ENCODE measurements at regions not wholly inside any gene's neighbourhood (a gene's known extent, or its start where the extent isn't known, plus 50 kb on each side); places are given as distances from the start of the nearest gene placed in this dataset.

DNA sequence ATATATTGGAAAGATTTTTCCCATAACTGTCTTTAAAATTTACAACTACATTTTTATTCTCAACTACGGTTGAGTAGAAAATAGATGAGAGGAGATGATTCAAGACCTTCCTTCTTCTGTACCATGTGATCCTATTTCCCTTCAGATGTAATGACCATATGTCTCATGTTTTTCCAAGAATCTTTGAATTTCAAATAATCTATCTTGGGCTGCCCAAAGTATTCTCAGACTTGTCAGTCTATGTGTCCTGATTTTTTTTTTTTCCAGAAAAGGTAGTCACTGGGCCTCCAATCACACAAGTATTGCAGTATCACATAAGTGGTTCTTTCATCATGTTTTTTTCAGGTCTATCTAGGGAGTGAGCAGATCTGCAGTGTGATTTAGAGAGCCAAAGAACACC lies 392.4 kb downstream of the RFC3 start:
- Histone ChIP-seq H4K20me1 (ENCODE audit: insufficient read depth, low read length, poor library complexity, severe bottlenecking) (no peaks in the 10 kb centered on the region), H3K9ac (ENCODE audit: low read depth, low read length, poor library complexity, severe bottlenecking) (no peak overlapping the region), H3F3A (ENCODE audit: low read depth) (no peaks in the 10 kb centered on the region), H3K4me3 (ENCODE audit: low read length, poor library complexity, severe bottlenecking) (no peak overlapping the region), H3K9me2 (replicated peaks; ENCODE audit: low read depth, low read length) (no peaks in the 10 kb centered on the region), H3K27me3 (ENCODE audit: insufficient read depth, low read length, poor library complexity, severe bottlenecking) (no peaks in the 10 kb centered on the region), H3K4me2 (ENCODE audit: low read depth, low read length, poor library complexity, severe bottlenecking) (no peak overlapping the region), H3K4me1 (ENCODE audit: insufficient read depth, low read length, poor library complexity, severe bottlenecking) (no peaks in the 10 kb centered on the region), H3K36me3 (ENCODE audit: insufficient read depth, low read length) (no peaks in the 10 kb centered on the region), H3K9me3 (ENCODE audit: insufficient read depth, low read depth, low read length) (no peaks in the 10 kb centered on the region), H3K79me2 (ENCODE audit: insufficient read depth, low read length) (no peaks in the 10 kb centered on the region), H2AFZ (ENCODE audit: low read length) (no peak overlapping the region)
- TF ChIP-seq EZH2phosphoT487 (IDR thresholded peaks at IDR 0.05; ENCODE audit: borderline replicate concordance), result no peak
- TF ChIP-seq, protein P1, sequence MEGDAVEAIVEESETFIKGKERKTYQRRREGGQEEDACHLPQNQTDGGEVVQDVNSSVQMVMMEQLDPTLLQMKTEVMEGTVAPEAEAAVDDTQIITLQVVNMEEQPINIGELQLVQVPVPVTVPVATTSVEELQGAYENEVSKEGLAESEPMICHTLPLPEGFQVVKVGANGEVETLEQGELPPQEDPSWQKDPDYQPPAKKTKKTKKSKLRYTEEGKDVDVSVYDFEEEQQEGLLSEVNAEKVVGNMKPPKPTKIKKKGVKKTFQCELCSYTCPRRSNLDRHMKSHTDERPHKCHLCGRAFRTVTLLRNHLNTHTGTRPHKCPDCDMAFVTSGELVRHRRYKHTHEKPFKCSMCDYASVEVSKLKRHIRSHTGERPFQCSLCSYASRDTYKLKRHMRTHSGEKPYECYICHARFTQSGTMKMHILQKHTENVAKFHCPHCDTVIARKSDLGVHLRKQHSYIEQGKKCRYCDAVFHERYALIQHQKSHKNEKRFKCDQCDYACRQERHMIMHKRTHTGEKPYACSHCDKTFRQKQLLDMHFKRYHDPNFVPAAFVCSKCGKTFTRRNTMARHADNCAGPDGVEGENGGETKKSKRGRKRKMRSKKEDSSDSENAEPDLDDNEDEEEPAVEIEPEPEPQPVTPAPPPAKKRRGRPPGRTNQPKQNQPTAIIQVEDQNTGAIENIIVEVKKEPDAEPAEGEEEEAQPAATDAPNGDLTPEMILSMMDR (conservative IDR thresholded peaks at IDR 0.05; ENCODE audit: low read length), result no peak

DNA sequence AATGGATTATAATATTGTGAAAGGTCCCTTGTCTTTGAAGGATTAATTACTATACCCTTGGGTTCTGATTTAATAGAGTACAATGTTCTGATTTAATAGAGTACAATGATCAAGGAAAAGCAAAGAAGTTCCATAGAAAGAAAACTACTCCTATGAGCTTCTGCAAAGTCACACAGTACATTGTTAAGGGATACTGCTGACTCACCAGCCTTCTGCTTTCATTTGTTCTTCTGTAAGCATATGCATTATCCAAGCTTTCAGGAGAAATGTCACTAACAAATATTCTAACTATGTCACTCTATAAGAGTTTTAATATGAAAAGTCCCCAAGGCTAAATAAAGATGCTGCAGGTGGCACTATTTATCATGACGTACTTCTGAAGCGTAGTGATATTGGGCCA lies 396.7 kb downstream of the RFC3 start:
- no peak overlapping the region for H3K9ac ChIP-seq (ENCODE audit: low read depth, low read length, poor library complexity, severe bottlenecking)
- no peaks in the 10 kb centered on the region for H4K20me1 ChIP-seq (ENCODE audit: insufficient read depth, low read length, poor library complexity, severe bottlenecking)
- H3K9me3 ChIP-seq (ENCODE audit: insufficient read depth, low read depth, low read length), result no peaks in the 10 kb centered on the region
- H3F3A ChIP-seq (ENCODE audit: low read depth), result no peaks in the 10 kb centered on the region
- no peak overlapping the region for H3K4me2 ChIP-seq (ENCODE audit: low read depth, low read length, poor library complexity, severe bottlenecking)
- no peaks in the 10 kb centered on the region for H3K4me1 ChIP-seq (ENCODE audit: insufficient read depth, low read length, poor library complexity, severe bottlenecking)
- no peaks in the 10 kb centered on the region for H3K36me3 ChIP-seq (ENCODE audit: insufficient read depth, low read length)
- H3K79me2 ChIP-seq (ENCODE audit: insufficient read depth, low read length), result no peaks in the 10 kb centered on the region
- H3K4me3 ChIP-seq (ENCODE audit: low read length, poor library complexity, severe bottlenecking), result no peak overlapping the region
- TF ChIP-seq, protein P1 (conservative IDR thresholded peaks at IDR 0.05; ENCODE audit: low read length), result no peak
- TF ChIP-seq EZH2phosphoT487 (IDR thresholded peaks at IDR 0.05; ENCODE audit: borderline replicate concordance), result no peak
- no peak overlapping the region for H2AFZ ChIP-seq (ENCODE audit: low read length)
- no peaks in the 10 kb centered on the region for H3K27me3 ChIP-seq (ENCODE audit: insufficient read depth, low read length, poor library complexity, severe bottlenecking)
- H3K9me2 ChIP-seq (replicated peaks; ENCODE audit: low read depth, low read length), result no peaks in the 10 kb centered on the region

DNA sequence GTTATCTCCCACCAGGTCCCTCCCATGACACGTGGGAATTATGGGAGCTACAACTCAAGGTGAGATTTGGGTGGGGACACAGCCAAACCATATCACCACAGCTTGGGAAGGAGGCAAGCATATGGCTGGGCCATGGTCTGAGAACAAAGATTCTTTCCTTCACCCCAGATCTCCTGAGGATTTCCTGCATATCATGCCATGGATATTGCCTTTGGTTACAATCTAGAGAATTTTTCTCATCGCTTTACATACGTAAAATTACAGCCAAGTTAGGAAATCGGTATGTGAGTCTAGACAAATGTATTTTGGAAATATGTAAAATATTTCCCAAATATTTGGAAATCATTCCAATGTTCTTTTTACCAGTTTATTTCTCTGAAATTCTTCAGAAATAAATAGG lies 398.3 kb downstream of the RFC3 start:
- TF ChIP-seq, protein P1 (conservative IDR thresholded peaks at IDR 0.05; ENCODE audit: low read length), result no peak
- TF ChIP-seq EZH2phosphoT487 (IDR thresholded peaks at IDR 0.05; ENCODE audit: borderline replicate concordance), result no peak
- no peaks in the 10 kb centered on the region for H3K9me2 ChIP-seq (replicated peaks; ENCODE audit: low read depth, low read length)
- no peak overlapping the region for H3K4me3 ChIP-seq (ENCODE audit: low read length, poor library complexity, severe bottlenecking)
- no peaks in the 10 kb centered on the region for H3K9me3 ChIP-seq (ENCODE audit: insufficient read depth, low read depth, low read length)
- H3K79me2 ChIP-seq (ENCODE audit: insufficient read depth, low read length), result no peaks in the 10 kb centered on the region
- no peaks in the 10 kb centered on the region for H3K27me3 ChIP-seq (ENCODE audit: insufficient read depth, low read length, poor library complexity, severe bottlenecking)
- H3K4me1 ChIP-seq (ENCODE audit: insufficient read depth, low read length, poor library complexity, severe bottlenecking), result no peaks in the 10 kb centered on the region
- H2AFZ ChIP-seq (ENCODE audit: low read length), result no peak overlapping the region
- no peaks in the 10 kb centered on the region for H3K36me3 ChIP-seq (ENCODE audit: insufficient read depth, low read length)
- H4K20me1 ChIP-seq (ENCODE audit: insufficient read depth, low read length, poor library complexity, severe bottlenecking), result no peaks in the 10 kb centered on the region
- no peak overlapping the region for H3K9ac ChIP-seq (ENCODE audit: low read depth, low read length, poor library complexity, severe bottlenecking)
- H3F3A ChIP-seq (ENCODE audit: low read depth), result no peaks in the 10 kb centered on the region
- H3K4me2 ChIP-seq (ENCODE audit: low read depth, low read length, poor library complexity, severe bottlenecking), result no peak overlapping the region
